ENCODE measurements at regions not wholly inside any gene's neighbourhood (a gene's known extent, or its start where the extent isn't known, plus 50 kb on each side); places are given as distances from the start of the nearest gene placed in this dataset.

- DNase-seq, result no peak
Observed at GRCh38 chr10:130471486-130471885, 335.3 kb downstream of the GLRX3 start.

GRCh38 chr10:130472236-130472635 lies 336.0 kb downstream of the GLRX3 start:
- DNase-seq, result no peak

GRCh38 chr10:130474591-130474990 lies 338.4 kb downstream of the GLRX3 start:
- no peak for DNase-seq

- no peak for DNase-seq
Observed at GRCh38 chr10:130477360-130477759, 341.2 kb downstream of the GLRX3 start.

- DNase-seq, result no peak
Observed at GRCh38 chr10:130479146-130479545, 343.0 kb downstream of the GLRX3 start.

- no peak for DNase-seq
Observed at GRCh38 chr10:130479926-130480325, 343.7 kb downstream of the GLRX3 start.

GRCh38 chr10:130480491-130480890 lies 344.3 kb downstream of the GLRX3 start:
- DNase-seq, result no peak

GRCh38 chr10:130481076-130481930 lies 345.1 kb downstream of the GLRX3 start:
- DNase-seq, result no peak

GRCh38 chr10:130481936-130482335 lies 345.7 kb downstream of the GLRX3 start:
- no peak for DNase-seq

- DNase-seq, result no peak
Observed at GRCh38 chr10:130483691-130484467, 347.7 kb downstream of the GLRX3 start.

GRCh38 chr10:130484468-130485180 lies 348.4 kb downstream of the GLRX3 start:
- DNase-seq, result no peak

- DNase-seq, result no peak
Observed at GRCh38 chr10:130485236-130485957, 349.2 kb downstream of the GLRX3 start.

- DNase-seq, result no peak
Observed at GRCh38 chr10:130485958-130486895, 350.0 kb downstream of the GLRX3 start.

- no peak for DNase-seq
Observed at GRCh38 chr10:130486906-130487305, 350.7 kb downstream of the GLRX3 start.

GRCh38 chr10:130487566-130487965 lies 351.4 kb downstream of the GLRX3 start:
- no peak for DNase-seq

GRCh38 chr10:130489891-130490290 lies 353.7 kb downstream of the GLRX3 start:
- DNase-seq, result no peak

GRCh38 chr10:130491011-130491692 lies 355.0 kb downstream of the GLRX3 start:
- no peak for DNase-seq

- DNase-seq, result no peak
Observed at GRCh38 chr10:130491693-130492050, 355.5 kb downstream of the GLRX3 start.

- DNase-seq, result no peak
Observed at GRCh38 chr10:130492266-130492934, 356.2 kb downstream of the GLRX3 start.

- DNase-seq, result no peak
Observed at GRCh38 chr10:130493021-130493420, 356.8 kb downstream of the GLRX3 start.

Measured in CD4-positive, alpha-beta T cell treated with Interleukin-4 for 4 hours (primary cell).